NCI-H187 treated with DMSO at 0.1 percent for 48 hours (cell line): ENCODE measurements at regions not wholly inside any gene's neighbourhood (a gene's known extent, or its start where the extent isn't known, plus 50 kb on each side); places are given as distances from the start of the nearest gene placed in this dataset.
"Not testable (repeated sequence)": the region's sequence is repeated elsewhere in the genome, so short reads cannot be mapped to it uniquely, and the experiment has no call there.

Experiments used
- DNase-seq: peaks from one replicate; lab custom pipeline; 2025; lab: John Stamatoyannopoulos, UW

DNA sequence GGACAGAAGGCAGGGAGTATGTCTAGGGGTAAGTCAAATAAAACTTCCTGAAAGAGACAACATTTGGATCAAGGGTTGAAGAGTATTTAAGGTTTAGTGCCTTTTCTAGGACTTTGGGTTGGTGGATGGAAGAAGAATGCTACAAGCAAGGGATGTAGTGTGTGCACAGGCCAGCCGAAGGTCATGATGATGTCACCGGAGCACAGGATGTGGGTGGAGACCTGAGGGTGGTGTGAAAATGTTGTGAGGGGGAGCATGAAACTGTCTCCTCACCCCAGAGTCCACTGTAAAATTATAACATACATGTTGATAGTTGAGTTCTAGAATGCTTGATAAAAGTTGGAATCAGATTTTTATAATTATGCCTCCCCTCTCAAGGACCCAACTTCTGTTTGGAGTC is 553.3 kb upstream of the SGCD start:
- DNase-seq: no peak

DNA sequence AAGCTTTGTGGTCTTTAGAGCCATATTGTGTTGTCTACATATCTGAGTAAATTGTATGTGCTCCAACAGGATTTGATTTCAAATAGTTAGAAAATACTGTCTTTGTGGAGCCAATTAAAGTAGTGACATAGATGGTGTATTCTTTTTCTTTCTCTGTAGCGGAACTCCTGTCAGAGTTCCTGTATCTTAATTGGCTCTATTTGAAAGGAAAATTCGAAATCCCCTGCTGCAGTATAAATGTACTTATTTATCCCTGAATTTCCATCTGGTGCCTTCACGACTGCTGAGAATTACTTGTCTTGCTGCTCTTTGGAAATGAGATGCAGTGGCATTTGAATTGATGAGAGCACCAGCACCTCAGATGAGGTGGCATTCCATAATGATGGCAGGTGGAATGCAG is 546.7 kb upstream of the SGCD start:
- no peak for DNase-seq

DNA sequence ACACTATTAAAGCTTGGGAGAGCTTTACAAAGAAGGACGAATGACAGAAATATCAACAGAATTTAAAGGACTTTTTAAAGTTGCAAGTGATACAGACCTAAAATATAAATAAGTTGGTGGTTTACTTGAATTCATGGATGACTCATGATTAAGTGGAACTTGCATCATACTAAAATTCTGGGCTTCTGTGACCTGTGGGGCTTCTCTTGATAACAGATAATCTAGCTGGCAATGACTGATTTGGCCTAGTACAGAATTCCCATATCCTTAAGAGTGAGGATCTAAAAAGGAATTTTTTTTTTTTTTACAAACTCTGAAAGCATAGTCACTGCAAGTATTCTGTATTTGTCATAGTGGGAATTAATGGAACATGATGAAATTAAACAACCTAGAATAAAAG is 543.7 kb upstream of the SGCD start:
- no peak for DNase-seq

- no peak for DNase-seq
Measured at GRCh38 chr5:155783791-155784190, 543.2 kb upstream of the SGCD start.

- DNase-seq: no peak
Measured at GRCh38 chr5:155786108-155786507, 540.9 kb upstream of the SGCD start.

DNA sequence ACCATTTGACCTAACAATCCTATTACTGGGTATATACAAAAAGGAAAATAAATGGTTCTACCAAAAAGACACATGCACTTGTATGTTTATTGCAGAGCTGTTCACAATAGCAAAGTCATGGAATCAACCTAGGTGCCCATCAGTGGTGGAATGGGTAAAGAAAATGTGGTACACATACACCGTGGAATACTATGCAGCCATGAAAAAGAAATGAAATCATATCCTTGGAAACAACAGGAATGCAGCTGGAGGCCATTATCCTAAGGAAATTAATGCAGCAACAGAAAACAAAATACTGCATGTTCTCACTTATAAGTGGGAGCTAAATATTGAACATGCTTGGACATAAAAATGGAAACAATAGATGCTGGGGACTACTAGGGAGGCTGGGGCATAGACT is 534.1 kb upstream of the SGCD start:
- DNase-seq: no peak

GRCh38 chr5:155794795-155795194 is 532.2 kb upstream of the SGCD start:
- DNase-seq: no peak

DNA sequence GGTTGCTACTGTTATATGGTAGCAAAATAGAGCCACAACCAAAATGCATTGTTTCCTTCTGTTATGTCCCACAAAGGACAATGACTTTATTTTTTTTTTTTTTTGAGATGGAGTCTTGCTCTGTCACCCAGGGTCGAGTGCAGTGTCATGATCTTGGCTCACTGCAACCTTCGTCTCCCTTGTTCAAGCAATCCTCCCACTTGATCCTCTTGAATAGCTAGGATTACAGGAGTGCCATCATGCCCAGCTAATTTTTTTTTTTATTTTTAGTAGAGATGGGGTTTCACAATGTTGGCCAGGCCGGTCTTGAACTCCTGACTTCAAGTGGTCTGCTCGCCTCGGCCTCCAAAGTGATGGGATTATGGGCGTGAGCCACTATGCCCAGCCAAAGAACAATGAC is 527.7 kb upstream of the SGCD start:
- DNase-seq: no peak

DNA sequence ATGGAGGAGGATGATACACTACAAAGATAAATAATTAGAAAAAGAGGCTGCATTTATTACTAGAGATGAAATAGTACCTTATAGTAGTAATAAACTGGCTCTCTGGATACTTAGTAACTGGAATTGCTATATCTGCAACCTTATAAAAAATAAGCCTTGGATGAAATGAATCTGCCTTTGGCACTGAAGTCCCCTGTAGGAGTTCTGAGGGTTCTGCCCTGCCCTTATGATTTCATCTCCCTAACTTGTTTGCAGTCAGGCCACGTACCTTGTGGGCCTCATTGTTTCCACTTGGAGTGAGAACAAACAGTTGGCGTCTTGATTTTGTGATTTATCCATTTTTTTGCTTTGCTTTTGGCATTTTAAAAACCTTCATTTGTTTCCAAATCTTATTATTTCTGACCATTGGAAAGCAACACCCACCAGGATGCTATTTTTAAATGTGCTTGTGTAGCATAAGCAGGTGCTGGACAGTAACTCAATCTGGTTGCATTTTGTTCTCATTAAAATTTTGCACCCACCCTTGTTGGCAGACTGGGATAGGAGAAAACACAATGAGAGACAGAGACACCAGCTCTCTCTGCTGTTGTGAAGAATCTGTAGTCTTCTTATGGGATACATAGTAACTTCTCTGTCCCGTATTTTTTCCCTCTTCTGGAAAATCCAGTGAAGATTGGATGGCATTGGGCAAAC is 518.9 kb upstream of the SGCD start:
- DNase-seq: no peak

DNA sequence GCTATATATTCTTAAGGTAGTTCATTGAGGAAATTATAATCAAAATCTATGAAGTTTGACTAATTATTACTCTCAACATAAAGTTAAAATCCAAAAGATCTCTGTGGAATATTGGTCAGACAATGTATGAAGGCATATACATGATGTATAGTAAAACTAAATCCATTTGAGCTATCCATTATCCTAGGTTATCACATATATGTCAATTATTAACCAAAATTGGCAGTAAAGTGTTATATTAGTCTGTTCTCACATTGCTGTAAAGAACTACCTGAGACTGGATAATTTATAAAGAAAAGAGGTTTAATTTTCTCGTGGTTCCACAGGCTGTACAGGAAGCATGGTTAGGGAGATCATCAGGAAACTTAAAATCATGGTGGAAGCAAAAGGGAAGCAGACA is 511.7 kb upstream of the SGCD start:
- DNase-seq: no peak

DNA sequence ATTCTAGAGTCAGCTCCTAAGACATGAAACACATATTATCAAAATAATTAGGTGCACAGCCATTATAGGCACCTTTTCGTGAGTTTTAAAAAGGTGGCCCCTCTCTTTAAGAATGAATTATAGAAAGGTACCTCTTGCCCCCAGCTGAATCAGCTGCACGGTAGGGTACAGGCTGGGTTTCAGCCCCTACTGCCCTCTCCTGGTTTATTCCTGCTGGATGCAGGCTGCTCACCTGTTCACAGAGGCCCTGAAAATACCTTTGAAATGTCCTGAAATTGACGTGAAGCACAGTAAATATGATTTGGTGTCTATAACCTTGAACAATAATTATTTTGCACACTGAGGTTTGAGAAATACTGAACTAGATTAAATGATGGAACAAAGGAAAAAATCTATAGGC is 504.8 kb upstream of the SGCD start:
- DNase-seq: no peak

GRCh38 chr5:155826611-155827507 is 500.1 kb upstream of the SGCD start:
- DNase-seq: no peak

GRCh38 chr5:155827508-155827815 is 499.5 kb upstream of the SGCD start:
- not testable (repeated sequence) for DNase-seq

GRCh38 chr5:155827949-155828348 is 499.0 kb upstream of the SGCD start:
- no peak for DNase-seq

DNA sequence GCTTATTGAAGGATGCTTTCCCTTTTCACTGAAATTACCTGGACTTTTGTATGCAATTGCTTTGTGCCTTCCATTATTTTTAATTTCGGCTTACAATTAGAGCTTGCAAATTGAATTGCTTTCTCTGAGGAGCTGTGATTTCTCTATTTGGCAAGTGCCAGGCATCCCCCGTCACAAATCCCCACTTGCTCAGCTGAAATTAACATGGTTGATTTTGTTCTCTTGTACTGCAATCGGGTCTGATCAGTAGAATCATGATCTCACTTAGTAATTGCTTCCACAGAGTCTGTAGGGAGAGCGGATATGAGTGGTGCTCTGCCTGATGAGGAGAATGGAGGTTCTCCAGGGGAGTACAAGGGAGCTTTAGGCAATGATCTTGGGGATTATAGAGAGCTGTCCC is 495.5 kb upstream of the SGCD start:
- no peak for DNase-seq

DNA sequence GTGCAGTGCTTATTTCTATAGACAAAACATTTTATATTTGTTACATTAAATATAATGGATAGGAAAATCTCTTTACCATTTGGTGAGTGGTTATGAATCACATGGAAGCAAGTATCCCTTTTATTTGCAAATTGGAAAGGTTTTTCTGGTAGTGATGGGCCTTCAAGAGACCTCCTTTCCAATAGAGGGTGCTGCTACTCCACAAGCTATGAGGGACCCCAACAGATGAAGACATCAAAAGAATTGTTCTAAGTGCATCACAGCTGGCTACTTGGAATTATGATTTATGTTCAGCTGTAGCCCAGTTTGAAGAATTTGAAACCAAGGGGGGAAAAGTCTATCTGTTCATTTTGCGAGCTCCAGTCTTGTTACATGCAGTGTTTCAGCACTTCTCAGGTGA is 493.7 kb upstream of the SGCD start:
- no peak for DNase-seq

GRCh38 chr5:155834271-155834975 is 492.5 kb upstream of the SGCD start:
- no peak for DNase-seq

DNA sequence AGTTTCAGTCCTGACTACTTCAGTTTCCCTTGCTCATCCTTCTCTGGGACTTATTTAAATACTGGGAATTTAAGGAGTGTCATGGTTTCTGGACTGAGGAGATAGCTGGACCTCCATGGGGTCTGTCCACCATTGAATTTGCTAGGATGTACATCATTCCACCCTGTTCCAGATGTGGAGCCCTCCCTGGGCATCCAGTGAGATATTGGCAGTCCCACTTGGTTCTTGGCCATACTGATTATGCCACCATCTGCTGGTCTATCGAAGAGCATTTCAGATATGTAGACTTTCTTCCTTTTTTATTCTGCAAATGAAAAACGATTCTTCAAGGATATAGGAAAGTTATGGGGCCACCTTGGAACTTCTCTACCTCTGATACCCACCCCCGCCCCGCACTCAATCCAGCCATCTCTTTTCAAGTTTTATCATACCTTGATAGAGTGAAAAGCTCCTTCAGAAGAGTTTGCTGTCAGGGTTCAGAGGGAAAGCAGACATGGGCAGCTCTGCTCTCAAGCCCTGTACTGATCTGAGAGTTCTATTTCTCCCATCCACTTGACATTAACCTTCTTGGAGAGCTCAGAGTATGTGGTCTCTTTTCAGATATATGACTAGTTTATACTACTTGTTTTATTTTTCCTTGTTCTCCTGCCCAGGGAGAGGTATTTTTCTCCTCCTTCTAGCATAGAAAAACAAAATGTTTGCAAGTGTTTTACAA is 490.7 kb upstream of the SGCD start:
- DNase-seq: no peak

GRCh38 chr5:155838394-155838793 is 488.6 kb upstream of the SGCD start:
- DNase-seq: no peak

- no peak for DNase-seq
Measured at GRCh38 chr5:155839251-155840037, 487.5 kb upstream of the SGCD start.

GRCh38 chr5:155844542-155844941 is 482.4 kb upstream of the SGCD start:
- DNase-seq: no peak

DNA sequence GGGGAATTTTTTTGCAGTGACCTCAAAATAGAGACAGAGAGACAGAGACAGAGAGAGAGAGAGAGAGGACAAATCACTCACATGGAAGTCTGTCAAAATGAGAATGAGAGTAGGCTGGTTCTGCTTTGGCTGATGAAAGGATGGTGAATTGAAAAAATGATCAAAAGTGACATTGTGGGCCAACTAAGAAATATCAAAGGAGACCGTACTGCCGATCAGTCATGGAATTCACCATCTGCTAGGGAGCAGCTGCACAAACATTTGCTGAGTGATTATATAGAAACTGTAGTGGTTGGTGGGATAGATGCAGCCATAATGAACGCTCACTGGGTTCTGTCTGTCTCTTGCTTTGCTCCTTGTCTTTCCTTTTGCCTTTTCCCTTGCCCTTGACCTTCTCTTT is 476.6 kb upstream of the SGCD start:
- DNase-seq: no peak
